A172 (cell line): ENCODE measurements at regions not wholly inside any gene's neighbourhood (a gene's known extent, or its start where the extent isn't known, plus 50 kb on each side); places are given as distances from the start of the nearest gene placed in this dataset.
A peak's percentile ranks its signal among the peaks of the same experiment; 100 is the strongest.
"Not testable (repeated sequence)": the region's sequence is repeated elsewhere in the genome, so short reads cannot be mapped to it uniquely, and the experiment has no call there.

Experiments
- DNase-seq: peaks from one replicate; pipeline ENCODE4 v3.0.0-alpha.2; 2015; ENCODE audit warnings: low spot score

DNA sequence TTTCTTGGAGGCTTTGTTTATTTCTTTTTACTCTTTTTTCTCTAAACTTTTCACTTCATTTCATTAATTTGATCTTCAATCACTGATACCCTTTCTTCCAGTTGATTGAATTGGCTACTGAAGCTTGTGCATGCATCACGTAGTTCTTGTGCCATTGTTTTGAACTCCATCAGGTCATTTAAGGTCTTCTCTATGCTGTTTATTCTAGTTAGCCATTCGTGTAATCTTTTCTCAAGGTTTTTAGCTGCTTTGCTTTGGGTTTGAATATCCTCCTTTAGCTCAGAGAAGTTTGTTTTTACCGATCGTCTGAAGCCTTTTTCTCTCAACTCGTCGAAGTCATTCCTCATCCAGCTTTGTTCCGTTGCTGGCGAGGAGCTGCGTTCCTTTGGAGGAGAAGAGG, 189.9 kb downstream of the TTC6 start:
- DNase-seq, result not testable (repeated sequence)

DNA sequence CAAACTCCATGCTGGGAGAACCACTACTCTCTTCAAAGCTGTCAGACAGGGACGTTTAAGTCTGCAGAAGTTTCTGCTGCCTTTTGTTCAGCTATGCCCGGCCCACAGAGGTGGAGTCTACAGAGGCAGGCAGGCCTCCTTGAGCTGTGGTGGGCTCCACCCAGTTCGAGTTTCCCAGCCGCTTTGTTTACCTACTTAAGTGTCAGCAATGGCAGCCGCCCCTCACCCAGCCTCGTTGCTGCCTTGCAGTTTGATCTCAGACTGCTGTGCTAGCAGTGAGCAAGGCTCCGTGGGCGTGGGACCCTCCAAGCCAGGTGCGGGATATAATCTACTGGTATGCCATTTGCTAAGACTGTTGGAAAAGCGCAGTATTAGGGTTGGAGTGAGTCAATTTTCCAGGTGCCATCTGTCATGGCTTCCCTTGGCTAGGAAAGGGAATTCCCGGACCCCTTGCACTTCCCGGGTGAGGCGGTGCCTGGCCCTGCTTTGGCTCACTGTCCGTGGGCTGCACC, 190.7 kb downstream of the TTC6 start:
- DNase-seq, result not testable (repeated sequence)

- DNase-seq, result no peak
Observed at GRCh38 chr14:37787879-37788494, 192.6 kb downstream of the TTC6 start.

DNA sequence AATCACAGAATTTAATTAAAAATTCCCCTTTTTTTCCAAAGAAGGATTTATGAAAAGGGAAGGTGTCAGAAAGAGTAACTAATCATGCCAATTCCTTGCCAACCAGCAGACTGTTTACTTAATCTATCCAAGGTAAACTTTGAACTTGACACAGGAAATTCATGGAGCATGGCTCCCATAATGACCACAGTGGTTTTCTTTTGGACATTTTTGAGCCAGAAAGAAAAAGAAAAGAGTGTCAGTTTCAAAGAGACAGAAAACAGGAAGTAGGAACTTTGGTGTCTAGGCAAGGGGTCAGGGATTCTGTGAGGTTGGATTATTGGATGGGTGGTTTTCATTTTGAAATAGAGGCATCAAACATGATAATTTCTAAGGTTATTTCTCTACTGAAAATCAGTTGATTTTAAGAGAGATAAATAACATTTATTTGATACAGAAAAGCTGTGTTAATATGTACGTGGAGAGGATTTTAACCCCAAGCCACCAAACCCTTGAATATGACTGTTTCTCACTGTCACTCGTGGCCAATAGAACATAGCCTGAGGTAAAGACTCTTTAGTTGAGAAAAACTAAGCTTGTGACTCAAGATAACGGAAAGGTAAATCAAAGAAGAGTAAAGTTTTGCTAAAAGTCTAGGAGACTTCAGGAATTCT, 196.1 kb downstream of the TTC6 start:
- DNase-seq, result no peak

- DNase-seq, result no peak
Observed at GRCh38 chr14:37792124-37792523, 196.7 kb downstream of the TTC6 start.

- no peak for DNase-seq
Observed at GRCh38 chr14:37796703-37797416, 201.4 kb downstream of the TTC6 start.

DNA sequence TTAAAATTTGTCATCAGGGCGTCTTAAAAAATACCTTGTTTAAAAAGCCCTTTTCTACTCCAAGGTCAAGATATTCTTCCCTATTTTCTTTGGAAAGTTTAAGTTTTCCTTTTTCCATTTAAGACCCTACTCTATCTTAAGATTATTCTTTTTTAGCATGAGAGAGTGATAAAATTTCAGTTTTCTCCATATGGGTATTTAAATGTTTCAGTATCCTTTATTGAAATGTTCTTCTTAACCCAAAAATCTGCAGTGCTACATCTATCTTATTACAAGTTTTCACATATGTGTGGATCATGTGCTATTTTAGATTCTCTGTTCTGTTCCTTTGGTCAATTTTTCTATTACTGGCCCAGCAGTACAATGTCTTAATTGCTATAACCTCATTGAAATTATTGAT, 202.2 kb downstream of the TTC6 start:
- no peak for DNase-seq

GRCh38 chr14:37807722-37808121, 212.3 kb downstream of the TTC6 start:
- DNase-seq, result no peak

DNA sequence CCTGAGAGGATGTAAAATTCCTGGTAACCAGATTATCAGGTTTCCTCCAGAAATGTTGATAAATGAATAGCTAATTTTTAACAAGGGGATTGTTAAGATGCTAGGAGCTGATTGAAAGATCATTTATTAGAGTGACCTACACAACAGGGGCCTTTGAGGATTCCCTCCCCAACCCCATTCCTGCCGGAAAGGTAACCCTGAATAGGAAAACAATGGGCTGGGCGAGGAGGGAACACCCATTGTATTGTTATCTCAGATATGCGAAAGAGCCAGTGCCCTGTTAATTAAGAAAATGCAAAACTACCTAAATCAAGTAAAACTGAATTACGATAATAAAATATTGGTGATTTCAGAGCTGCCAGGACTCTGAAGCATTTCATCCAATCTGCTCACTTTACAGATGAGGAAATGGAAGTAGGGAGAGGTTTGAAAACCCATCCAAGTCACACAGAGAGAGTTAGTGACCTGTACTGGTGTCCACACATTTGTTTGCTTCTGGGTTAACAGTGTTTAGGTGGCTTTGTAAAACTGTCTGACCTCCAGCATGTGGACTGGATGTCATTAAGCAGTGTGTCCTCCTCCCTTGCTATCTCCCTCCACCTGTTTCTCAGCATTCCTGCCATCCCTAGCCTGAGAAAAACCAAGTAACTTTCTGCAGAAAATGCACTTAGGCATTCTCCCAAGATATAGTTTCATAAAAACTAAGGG, 214.8 kb downstream of the TTC6 start:
- DNase-seq, result no peak

DNA sequence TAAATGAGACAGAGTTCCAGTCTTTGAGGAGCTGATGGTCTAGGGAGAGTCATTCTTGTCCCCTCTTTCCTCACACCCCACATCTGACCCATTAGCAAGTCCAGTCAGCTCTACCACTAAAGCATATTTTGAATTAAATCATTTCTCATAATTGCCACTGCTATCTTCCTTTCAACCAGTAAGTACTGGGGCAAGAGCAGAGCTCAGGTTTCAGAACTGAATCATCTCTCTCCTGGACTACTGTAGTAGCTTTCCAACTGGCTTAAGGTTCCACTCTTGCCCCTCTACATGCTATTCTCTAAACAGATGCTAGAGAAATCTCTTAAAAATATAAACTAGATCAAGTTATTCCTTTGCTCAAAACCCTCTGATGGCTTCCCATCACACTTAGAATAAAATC, 218.3 kb downstream of the TTC6 start:
- DNase-seq, result no peak

- DNase-seq, result no peak
Observed at GRCh38 chr14:37816135-37816534, 220.7 kb downstream of the TTC6 start.

GRCh38 chr14:37816743-37817295, 221.4 kb downstream of the TTC6 start:
- no peak for DNase-seq

- DNase-seq, result peak; percentile 18
Observed at GRCh38 chr14:37819155-37820015, 224.0 kb downstream of the TTC6 start.

GRCh38 chr14:37820810-37821209, 225.4 kb downstream of the TTC6 start:
- DNase-seq, result not testable (repeated sequence)

- no peak for DNase-seq
Observed at GRCh38 chr14:37824939-37825712, 229.7 kb downstream of the TTC6 start.

- no peak for DNase-seq
Observed at GRCh38 chr14:37826869-37827268, 231.4 kb downstream of the TTC6 start.

GRCh38 chr14:37830271-37830670, 234.8 kb downstream of the TTC6 start:
- DNase-seq, result no peak

DNA sequence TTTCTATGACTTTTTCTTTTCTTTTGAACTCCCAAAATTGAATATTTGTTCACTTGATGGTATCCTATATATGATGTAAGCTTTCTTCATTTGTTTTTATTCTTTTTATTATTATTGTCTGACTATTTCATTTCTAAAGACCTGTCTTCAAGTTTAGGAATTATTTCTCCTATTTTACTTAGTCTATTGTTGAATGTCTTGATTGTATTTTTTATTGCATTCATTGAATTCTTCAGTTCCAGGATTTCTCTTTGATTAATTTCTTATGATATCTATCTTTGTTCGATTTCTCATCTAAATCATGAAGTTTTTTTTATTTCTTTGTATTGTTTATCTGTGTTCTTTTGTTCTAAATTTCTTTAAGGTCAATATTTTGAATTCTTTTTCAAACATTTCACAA, 238.8 kb downstream of the TTC6 start:
- DNase-seq, result no peak

DNA sequence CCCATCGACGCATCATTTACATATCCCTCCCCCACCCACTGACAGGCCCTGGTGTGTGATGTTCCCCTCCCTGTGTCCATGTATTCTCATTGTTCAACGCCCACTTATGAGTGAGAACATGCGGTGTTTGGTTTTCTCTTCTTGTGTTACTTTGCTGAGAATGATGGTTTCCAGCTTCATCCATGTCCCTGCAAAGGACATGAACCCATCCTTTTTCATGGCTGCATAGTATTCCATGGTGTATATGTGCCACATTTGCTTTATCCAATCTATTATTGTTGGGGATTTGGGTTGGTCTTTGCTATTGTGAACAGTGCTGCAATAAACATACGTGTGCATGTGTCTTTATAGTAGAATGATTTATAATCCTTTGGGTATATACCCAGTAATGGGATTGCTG, 243.3 kb downstream of the TTC6 start:
- not testable (repeated sequence) for DNase-seq

GRCh38 chr14:37841039-37841438, 245.6 kb downstream of the TTC6 start:
- DNase-seq, result not testable (repeated sequence)
